ENCODE measurements at regions not wholly inside any gene's neighbourhood (a gene's known extent, or its start where the extent isn't known, plus 50 kb on each side); places are given as distances from the start of the nearest gene placed in this dataset.

- TF ChIP-seq CTCF (conservative IDR thresholded peaks at IDR 0.05; ENCODE audit: low read depth, low read length) (no peak), EZH2 (IDR thresholded peaks at IDR 0.05; ENCODE audit: low read length, unreplicated experiment) (no peak)
Observed at GRCh38 chr4:132981611-132982010, 167.5 kb upstream of the PCDH10 start.
